GM12875 (cell line): ENCODE measurements at regions not wholly inside any gene's neighbourhood (a gene's known extent, or its start where the extent isn't known, plus 50 kb on each side); places are given as distances from the start of the nearest gene placed in this dataset.

Experiments used
- H3K4me3 ChIP-seq: one replicate; pipeline ENCODE4 v1.5.1; 2011; ENCODE audit warnings: low read depth, low read length, control low read depth
- TF ChIP-seq, protein P1 (sequence below): IDR thresholded peaks from 2 replicates; pipeline ENCODE4 v1.5.1; 2011; ENCODE audit warnings: low read depth, mild to moderate bottlenecking, control low read depth, inconsistent platforms, low read length, moderate library complexity, borderline replicate concordance; ENCODE audit not compliant: insufficient read depth

DNA sequence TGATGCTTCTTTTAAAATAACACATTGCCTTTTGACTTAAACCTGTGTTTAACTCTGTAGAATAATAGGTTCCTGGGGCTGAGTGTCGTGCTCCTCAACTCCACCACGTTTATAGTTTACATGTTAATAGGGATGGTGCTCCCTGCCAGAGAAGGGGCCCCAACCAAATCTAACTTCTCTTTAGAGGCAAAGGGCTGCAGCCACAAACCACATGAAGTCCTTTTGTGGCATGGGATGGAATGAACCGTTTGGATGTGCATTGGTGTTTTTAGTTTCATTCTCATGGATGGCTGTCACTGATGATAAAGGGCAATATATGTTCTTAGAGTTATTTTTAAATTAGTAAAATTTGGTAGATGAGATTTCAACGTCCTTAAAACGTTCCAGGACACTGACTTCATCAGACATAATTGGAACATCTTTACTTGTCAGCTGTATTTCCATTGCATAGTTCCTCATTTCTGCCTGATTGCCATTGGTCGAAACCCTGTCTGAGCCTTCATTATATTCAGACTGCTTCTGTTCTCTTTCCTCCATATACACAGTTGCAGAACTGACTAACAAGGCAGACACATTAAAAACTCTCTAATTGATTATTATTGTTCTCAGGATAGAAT lies 60.4 kb upstream of the HPF1 start:
- TF ChIP-seq, protein P1, sequence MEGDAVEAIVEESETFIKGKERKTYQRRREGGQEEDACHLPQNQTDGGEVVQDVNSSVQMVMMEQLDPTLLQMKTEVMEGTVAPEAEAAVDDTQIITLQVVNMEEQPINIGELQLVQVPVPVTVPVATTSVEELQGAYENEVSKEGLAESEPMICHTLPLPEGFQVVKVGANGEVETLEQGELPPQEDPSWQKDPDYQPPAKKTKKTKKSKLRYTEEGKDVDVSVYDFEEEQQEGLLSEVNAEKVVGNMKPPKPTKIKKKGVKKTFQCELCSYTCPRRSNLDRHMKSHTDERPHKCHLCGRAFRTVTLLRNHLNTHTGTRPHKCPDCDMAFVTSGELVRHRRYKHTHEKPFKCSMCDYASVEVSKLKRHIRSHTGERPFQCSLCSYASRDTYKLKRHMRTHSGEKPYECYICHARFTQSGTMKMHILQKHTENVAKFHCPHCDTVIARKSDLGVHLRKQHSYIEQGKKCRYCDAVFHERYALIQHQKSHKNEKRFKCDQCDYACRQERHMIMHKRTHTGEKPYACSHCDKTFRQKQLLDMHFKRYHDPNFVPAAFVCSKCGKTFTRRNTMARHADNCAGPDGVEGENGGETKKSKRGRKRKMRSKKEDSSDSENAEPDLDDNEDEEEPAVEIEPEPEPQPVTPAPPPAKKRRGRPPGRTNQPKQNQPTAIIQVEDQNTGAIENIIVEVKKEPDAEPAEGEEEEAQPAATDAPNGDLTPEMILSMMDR, result no peak
- no peak overlapping the region for H3K4me3 ChIP-seq

DNA sequence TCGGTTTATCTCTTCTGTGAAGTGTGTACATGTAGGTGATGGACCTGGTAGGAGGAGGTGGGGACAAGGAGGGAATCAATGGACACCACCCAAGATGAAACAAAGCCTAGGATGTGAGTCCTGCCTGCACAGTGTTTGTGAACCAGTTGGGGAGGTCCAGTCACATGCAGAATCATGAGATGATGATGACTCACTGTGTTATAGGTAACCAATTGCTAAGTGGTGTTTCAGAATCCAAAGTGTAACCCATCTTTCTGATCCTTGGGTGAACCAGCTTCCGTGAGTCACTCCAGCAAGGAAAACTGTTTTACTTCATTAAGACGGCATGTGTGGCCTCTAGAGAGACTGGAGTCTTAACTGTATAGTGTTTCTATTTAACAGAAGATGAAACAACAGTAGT lies 57.9 kb upstream of the HPF1 start:
- TF ChIP-seq, protein P1, result no peak
- H3K4me3 ChIP-seq, result no peak overlapping the region

DNA sequence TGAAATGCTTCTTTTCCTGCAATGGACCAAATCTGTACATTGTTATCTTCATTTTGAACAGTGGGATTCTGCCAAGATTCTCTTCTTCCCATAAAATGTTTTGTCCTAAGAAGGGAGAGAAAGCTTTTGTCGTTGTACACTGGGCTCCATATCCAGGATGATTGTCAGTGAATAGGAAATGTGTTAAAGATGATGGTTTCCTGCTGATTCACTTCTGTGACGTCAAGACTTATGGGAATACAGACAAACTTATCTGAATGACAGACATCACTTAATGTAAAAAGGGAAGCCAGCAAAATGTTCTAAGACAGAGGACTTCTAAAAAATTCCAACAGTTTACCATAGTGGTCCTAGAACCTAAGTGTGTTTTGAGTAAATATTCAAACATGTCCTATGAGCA lies 53.7 kb upstream of the HPF1 start:
- H3K4me3 ChIP-seq, result no peak overlapping the region
- TF ChIP-seq, protein P1, result no peak

DNA sequence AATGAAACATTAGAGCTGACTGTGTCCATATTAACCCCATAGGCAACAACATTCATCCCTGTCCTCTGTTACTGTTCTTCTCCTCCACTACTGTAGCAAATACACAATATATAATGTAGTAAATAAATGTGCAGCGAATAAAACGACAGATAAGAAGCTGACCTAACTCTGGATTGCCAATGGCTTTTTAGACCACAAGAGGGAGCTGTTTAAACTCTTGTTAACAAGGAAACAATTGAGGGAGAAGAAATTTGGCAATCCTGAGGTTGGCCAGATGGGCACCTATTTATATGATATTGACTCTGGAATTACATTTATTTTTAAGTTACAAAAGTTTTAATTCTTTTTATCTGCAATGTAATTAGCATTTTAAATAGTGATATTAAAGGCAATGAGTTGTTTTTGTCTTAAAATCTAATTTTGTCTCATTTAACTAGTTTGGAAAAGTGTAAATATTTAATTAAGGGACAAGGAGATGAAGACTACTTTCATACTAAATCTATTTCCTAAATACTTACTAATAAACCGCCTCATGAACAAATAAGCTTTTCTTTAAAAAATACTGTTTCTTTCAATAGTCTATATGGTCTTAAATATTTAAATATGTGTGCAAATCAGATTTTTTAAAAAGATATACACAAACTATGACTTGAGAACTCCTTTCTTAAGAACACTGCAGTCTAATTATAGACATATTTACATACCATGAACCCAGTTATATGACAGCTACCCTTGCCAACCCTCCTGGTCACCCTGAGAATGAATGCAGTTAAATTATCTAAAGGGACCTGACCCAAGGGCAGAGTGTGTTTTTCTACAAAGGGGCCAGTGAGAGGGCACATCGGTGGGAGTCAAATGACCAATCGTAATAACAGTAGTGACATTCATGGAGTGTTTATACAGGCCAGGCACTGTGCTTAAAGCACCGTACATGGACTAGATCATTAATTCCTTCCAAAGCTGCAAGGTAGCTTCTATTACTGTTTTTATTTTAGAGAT lies 52.9 kb upstream of the HPF1 start:
- TF ChIP-seq, protein P1, result peak; percentile 53; the same call in 1 of the 2 replicates
- H3K4me3 ChIP-seq, result no peak overlapping the region

DNA sequence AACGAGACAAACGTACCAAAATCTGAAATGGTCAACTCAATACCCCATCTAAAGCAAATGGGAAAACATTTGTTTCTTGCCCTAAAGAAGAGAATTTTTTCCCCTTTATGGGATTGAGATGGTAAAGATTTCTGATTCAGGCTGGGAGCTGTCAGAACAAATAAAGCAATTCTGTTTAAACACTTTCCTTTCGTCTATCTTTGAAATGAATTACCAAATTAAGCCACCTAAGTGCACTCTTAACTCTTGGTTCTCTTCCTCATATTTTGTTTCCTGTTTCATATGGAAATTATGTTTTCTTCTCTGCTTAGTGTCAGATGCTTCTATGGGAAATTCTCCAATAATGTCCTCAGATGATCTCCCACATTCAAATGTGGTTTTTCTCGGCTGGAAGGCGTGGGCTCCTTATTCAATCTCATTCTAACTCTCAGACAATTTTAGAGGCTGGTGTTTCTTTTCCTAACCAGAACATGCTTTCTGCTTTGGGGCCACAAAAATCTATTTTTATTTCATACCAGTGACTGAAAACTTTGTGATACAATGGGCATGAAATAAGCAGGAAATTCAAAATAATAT lies 50.3 kb upstream of the HPF1 start:
- no peak overlapping the region for H3K4me3 ChIP-seq
- TF ChIP-seq, protein P1, result no peak
